OCI-LY1 (cell line): ENCODE measurements at regions not wholly inside any gene's neighbourhood (a gene's known extent, or its start where the extent isn't known, plus 50 kb on each side); places are given as distances from the start of the nearest gene placed in this dataset.

Source experiments
- H2AFZ ChIP-seq: fragments of 200-600 bp; sonication (generic), shearing (Covaris generic); 2 replicates; pipeline ENCODE4 v1.6.0; 2014; ENCODE audit warnings: antibody characterized with exemption, mild to moderate bottlenecking, low read length
- H3F3A ChIP-seq: fragments of 200-600 bp; sonication (generic), shearing (Covaris generic); 2 replicates; pipeline ENCODE4 v1.6.0; 2014; ENCODE audit warnings: mild to moderate bottlenecking, antibody characterized with exemption, low read length, moderate library complexity; ENCODE audit not compliant: insufficient read depth
- H3K27ac ChIP-seq: fragments of 200-600 bp; sonication (generic); 2 replicates; pipeline ENCODE4 v1.5.1; 2014; ENCODE audit warnings: low read length, mixed run types, mild to moderate bottlenecking, low read depth; ENCODE audit not compliant: poor library complexity, severe bottlenecking
- H3K27me3 ChIP-seq: fragments of 200-600 bp; sonication (generic); 2 replicates; pipeline ENCODE4 v1.6.0; 2014; ENCODE audit warnings: antibody characterized with exemption, mild to moderate bottlenecking, low read length, moderate library complexity; ENCODE audit not compliant: insufficient read depth
- H3K36me3 ChIP-seq: fragments of 200-600 bp; sonication (generic); 2 replicates; pipeline ENCODE4 v1.6.1; 2014; ENCODE audit warnings: mild to moderate bottlenecking, antibody characterized with exemption, low read length, moderate library complexity, mixed read lengths; ENCODE audit not compliant: insufficient read depth
- H3K4me1 ChIP-seq: fragments of 200-600 bp; sonication (generic); 2 replicates; pipeline ENCODE4 v1.5.1; 2014; ENCODE audit warnings: mild to moderate bottlenecking, low read length, moderate library complexity; ENCODE audit not compliant: insufficient read depth, severe bottlenecking
- H3K4me2 ChIP-seq: fragments of 200-600 bp; sonication (generic), shearing (Covaris generic); 2 replicates; pipeline ENCODE4 v1.6.1; 2014; ENCODE audit warnings: low read length
- H3K4me3 ChIP-seq: fragments of 200-600 bp; sonication (generic); 2 replicates; pipeline ENCODE4 v1.5.1; 2014; ENCODE audit warnings: low read length, low read depth, mild to moderate bottlenecking, mixed read lengths; ENCODE audit not compliant: poor library complexity, severe bottlenecking
- H3K79me2 ChIP-seq: fragments of 200-600 bp; shearing (Covaris generic); 2 replicates; pipeline ENCODE4 v1.6.1; 2016; ENCODE audit warnings: mixed run types, low read length, mixed read lengths; ENCODE audit not compliant: insufficient read depth
- H3K9ac ChIP-seq: fragments of 200-600 bp; sonication (generic), shearing (Covaris generic); 2 replicates; pipeline ENCODE4 v1.6.1; 2014; ENCODE audit warnings: mild to moderate bottlenecking, low read length, mixed read lengths
- H3K9me2 ChIP-seq: fragments of 200-600 bp; sonication (generic), shearing (Covaris generic); 2 replicates; pipeline ENCODE4 v1.6.1; 2014; ENCODE audit warnings: low read depth, mild to moderate bottlenecking, low read length, mixed read lengths
- H3K9me3 ChIP-seq: fragments of 200-600 bp; shearing (Covaris generic); 2 replicates; pipeline ENCODE4 v1.6.1; 2014; ENCODE audit warnings: low read length, mixed read lengths
- H4K20me1 ChIP-seq: fragments of 200-600 bp; sonication (generic), shearing (Covaris generic); 2 replicates; pipeline ENCODE4 v1.6.0; 2016; ENCODE audit warnings: mild to moderate bottlenecking, low read length; ENCODE audit not compliant: insufficient read depth
- EZH2 ChIP-seq: fragments of 200-600 bp; sonication (generic), shearing (Covaris generic); IDR thresholded peaks from 2 replicates; pipeline ENCODE4 v1.8.0; 2017; ENCODE audit warnings: borderline replicate concordance, mixed run types, mild to moderate bottlenecking, antibody characterized with exemption, low read length, moderate library complexity, mixed read lengths
- TF ChIP-seq, protein P1 (sequence below): fragments of 200-600 bp; sonication (generic), shearing (Covaris generic); IDR thresholded peaks from 2 replicates; pipeline ENCODE4 v1.5.1; 2017; ENCODE audit warnings: mild to moderate bottlenecking, antibody characterized with exemption, low read length, moderate library complexity, mixed read lengths

DNA sequence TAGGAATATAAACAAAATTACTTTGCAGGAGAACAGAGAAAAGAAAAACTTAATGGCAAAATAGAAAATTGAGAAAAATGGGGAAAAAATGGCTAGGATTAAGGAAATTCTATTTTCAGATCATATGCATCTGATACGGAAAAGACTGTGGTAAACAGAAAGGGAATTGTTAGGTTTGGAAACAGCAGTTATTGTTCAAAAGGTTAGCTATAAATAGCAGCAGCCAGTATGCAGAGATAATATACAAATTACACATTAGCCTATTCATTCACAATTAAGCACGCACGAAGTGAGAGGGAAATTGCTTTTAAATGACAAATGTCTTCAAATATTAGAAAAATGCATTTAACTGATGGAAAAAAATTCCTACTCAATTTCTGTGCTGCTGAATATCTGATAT is 224.1 kb upstream of the FAM3C start:
- Histone ChIP-seq H3K4me3 (no peak overlapping the region), H4K20me1 (no peaks in the 10 kb centered on the region), H3K9me3 (no peaks in the 10 kb centered on the region), H3K4me2 (no peak overlapping the region), H3K27me3 (no peaks in the 10 kb centered on the region), H3K36me3 (no peaks in the 10 kb centered on the region), H3F3A (no peaks in the 10 kb centered on the region), H3K9ac (no peak overlapping the region), H2AFZ (no peak overlapping the region), H3K27ac (no peak overlapping the region), H3K9me2 (no peaks in the 10 kb centered on the region; the same call in 1 of the 2 replicates), H3K79me2 (no peaks in the 10 kb centered on the region), H3K4me1 (no peaks in the 10 kb centered on the region)
- TF ChIP-seq EZH2: no peak
- TF ChIP-seq, protein P1, sequence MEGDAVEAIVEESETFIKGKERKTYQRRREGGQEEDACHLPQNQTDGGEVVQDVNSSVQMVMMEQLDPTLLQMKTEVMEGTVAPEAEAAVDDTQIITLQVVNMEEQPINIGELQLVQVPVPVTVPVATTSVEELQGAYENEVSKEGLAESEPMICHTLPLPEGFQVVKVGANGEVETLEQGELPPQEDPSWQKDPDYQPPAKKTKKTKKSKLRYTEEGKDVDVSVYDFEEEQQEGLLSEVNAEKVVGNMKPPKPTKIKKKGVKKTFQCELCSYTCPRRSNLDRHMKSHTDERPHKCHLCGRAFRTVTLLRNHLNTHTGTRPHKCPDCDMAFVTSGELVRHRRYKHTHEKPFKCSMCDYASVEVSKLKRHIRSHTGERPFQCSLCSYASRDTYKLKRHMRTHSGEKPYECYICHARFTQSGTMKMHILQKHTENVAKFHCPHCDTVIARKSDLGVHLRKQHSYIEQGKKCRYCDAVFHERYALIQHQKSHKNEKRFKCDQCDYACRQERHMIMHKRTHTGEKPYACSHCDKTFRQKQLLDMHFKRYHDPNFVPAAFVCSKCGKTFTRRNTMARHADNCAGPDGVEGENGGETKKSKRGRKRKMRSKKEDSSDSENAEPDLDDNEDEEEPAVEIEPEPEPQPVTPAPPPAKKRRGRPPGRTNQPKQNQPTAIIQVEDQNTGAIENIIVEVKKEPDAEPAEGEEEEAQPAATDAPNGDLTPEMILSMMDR: no peak

DNA sequence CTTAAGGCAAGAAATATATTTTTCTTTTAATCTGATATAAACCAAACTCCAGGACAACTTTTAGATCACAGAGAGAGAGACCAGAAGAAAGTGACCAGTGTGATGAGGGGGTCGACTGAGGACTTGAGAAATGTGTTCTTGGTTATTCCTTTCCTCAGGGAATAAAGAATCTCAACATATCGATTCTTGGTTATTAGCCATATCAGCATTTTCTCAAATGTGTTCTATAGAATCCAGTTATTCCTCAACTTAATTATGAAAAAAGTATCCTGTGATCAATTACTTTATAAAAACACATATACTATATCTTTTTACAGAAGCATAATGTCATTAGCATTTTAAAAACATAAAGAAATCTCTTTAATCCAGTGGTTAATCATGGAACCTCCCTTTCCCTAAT is 222.1 kb upstream of the FAM3C start:
- Histone ChIP-seq H3F3A (no peaks in the 10 kb centered on the region), H3K4me3 (no peak overlapping the region)

DNA sequence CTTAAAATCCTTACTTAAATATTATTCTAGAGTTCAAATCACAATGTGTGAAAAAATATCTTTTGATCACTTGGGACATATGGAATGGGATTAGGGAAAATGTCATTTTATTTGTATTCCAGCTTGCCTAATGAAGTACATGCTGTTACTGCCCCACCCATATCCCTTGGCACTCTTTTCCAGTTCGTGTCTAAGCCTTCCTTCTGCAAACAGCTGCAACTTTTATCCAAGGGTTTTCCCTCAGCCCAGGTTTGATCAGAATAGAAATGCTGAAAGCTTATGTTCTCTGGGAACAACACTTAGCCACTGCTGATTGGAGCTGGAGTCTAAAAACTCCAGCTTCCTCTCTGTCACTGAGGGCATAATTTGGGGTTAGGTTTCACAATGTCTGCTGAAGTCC is 214.1 kb upstream of the FAM3C start:
- Histone ChIP-seq H3K36me3 (no peaks in the 10 kb centered on the region), H2AFZ (no peak overlapping the region), H3K4me1 (no peaks in the 10 kb centered on the region), H3F3A (no peaks in the 10 kb centered on the region), H3K9me3 (no peaks in the 10 kb centered on the region), H3K79me2 (no peaks in the 10 kb centered on the region), H3K4me2 (no peak overlapping the region), H3K27me3 (no peaks in the 10 kb centered on the region), H3K27ac (no peak overlapping the region), H3K9me2 (no peaks in the 10 kb centered on the region), H3K4me3 (no peak overlapping the region), H3K9ac (no peak overlapping the region), H4K20me1 (no peaks in the 10 kb centered on the region)
- TF ChIP-seq, protein P1: no peak

More for the DNA sequence above, 222.1 kb upstream of the FAM3C start:
- Histone ChIP-seq H3K4me2 (no peak overlapping the region), H3K9me2 (no peaks in the 10 kb centered on the region; the same call in 1 of the 2 replicates), H3K79me2 (no peaks in the 10 kb centered on the region), H4K20me1 (no peaks in the 10 kb centered on the region), H3K9ac (no peak overlapping the region), H3K36me3 (no peaks in the 10 kb centered on the region), H2AFZ (no peak overlapping the region), H3K27me3 (no peaks in the 10 kb centered on the region), H3K27ac (no peak overlapping the region), H3K9me3 (no peaks in the 10 kb centered on the region), H3K4me1 (no peaks in the 10 kb centered on the region)
- TF ChIP-seq, protein P1: no peak
- TF ChIP-seq EZH2: no peak
